Posterior cingulate gyrus (tissue), 11 donors: ENCODE measurements at regions not wholly inside any gene's neighbourhood (a gene's known extent, or its start where the extent isn't known, plus 50 kb on each side); places are given as distances from the start of the nearest gene placed in this dataset.

Experiments
- DNase-seq, 10 donors: peaks; one replicate each; pipeline versions ENCODE4 v3.0.0 to v3.0.0-alpha.2; 2020 to 2021; ENCODE audit warnings: mixed read lengths in 3 of 10
- intact Hi-C: fragments of 100-400 bp; cut with DNase I; formaldehyde crosslinking; loops from one replicate; pipeline ENCODE4 v1.15.1; 2023

DNA sequence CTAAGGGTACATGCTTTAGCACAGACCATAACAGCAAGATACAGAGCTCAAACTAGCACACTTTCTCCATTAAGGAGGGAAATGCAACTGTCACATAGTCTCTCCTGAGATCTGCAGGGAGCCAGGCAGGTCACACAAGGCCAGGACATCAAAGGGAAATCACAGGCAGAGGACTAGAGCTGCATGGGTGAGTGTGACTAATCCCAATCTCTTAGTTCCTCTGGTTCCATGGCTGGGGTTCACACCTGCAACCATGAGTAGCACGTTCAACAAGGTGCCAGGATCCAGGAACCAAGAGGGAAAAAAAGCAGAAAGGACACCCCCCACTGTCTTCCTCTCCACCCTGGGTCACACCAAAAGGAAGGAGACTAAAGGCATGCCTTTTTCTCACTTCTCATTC lies 296.5 kb upstream of the STEAP1 start:
- no peak for DNase-seq
- intact Hi-C loops, result no loop called here

DNA sequence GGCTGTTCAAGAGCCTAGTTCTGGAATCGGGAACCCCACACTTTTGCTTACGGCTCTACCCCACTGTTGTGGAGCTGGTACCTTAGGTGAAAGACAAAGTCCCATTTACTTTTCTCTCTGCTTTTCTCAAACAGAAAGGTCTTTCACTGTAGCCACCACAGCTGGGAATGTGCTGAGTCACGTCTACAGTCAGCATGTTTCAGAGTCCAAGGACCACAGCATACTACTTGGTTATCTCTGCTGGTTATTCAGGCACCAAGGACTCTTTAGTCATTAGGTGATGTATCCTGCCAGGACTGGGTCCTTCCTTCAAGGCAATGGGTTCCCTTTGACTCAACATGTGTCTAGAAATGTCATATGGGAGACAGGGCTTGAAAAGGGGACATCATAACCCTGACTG lies 266.8 kb upstream of the STEAP1 start:
- DNase-seq, result no peak
- intact Hi-C loops, result no loop called here

DNA sequence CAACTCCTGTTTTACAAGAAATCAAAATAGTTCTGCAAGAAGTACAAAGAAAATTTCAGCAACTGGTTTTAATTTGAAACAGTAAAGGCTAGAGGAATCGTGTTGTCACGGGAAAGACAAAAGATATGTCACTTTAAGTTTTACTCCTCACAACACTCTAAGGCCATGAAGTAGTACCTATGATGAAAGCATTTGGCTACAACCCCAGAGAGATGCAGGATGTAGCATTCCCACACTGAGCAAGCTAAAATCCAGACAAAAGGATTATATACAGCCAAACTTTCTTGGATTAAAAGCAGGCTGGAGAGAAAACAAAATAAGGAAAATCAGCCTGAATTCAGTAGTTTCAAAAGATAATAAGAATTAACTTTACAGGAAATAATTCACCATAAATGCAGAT lies 245.5 kb upstream of the STEAP1 start:
- DNase-seq, result no peak
- intact Hi-C loops, result no loop called here

DNA sequence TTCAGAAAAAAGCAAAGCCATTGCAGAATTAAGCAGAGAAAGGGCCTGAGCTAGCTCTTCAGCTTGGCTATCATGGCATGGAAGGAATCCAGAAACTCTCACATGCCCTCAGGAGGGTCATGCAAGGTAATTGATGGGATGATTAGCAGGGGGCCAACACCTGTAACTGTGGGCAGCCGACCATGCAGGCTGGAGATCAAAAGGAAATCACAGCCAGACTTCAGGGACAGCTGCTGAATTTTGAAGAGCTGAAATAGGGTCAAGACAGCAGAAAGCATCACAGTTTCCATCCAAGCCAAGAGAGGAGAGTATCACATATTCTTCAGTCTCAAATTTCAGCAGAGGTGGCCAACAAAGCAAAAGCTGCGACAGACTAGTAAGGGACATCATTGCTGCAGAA lies 239.6 kb upstream of the STEAP1 start:
- DNase-seq, result no peak
- intact Hi-C loops, result no loop called here

DNA sequence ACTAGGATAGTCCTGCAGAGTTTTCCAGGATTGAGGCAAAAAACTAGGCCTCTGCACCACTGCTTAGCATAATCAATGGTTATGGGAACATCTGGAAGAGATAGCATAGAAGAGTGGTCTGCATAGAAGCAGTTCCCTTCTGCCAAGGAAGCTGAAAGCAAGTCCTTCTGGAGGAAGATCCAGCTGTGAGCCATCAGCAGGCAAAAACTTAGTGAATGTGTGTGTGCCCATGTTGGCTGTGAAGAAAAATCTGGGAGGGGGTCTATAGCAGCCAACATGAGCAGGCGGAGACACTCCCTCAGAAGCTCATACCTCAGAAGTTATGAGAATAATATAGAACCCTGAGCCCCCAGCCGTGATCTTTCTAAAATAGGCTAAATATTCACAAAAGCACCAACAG lies 228.1 kb upstream of the STEAP1 start:
- no peak for DNase-seq
- intact Hi-C loops, result no loop called here

DNA sequence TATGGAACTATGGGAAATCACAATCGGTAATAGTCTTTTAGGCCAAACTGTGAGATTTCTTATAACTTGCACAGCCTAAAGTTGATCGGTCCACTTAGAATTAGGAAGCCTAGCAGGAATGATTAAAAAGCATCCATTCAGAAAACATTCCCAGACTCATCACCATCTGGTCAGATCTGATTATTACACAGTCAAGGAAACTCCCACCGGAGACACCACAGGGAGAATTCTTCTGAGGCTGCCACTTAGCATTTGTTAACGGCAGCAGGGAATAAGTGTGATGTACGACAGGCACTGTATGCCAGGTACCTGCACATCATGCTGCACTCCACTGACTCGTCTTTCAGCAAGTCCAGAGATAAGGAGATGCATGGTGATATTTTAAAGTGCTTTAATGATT lies 227.6 kb upstream of the STEAP1 start:
- intact Hi-C loops, result no loop called here

DNA sequence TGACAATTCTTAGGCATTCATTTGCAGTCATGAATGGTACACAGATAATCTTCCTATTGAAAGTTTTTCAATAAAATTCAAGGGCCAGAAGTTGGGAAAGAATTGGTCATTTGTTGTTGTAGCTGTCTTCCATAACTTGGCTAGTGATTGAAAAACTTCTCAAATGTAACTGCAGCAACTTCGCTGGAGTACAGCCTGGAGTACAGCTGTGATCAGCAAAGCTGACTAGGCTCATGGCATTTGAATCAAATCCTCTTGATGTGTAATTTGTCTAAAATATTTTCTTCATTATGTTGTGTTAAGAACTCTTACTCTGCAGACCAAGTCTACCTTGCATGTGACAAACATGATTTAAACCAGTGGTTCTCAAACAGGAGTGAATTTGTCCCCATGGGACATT lies 226.5 kb upstream of the STEAP1 start:
- intact Hi-C loops, result no loop called here
- DNase-seq, result no peak

More for the DNA sequence above, 227.6 kb upstream of the STEAP1 start:
- no peak for DNase-seq

DNA sequence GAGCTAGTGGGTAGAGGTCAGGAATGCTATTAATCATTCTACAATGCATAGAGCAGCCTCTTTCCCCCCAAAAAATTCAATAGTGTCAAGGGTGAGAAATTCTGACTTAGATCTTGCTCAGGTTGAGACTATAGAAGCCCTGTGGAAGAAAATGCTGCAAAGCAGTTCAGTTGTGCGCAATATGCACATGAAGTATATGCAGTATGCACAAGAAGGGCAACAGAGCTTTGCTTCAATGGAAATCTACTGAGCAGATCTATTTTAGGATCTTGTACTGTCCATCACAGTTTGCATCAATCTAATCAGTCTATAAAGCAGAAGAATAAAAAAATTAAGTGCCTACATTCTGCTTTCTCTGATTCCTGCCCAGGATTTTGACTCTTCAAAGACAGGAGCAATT lies 225.8 kb upstream of the STEAP1 start:
- no peak for DNase-seq
- intact Hi-C loops, result no loop called here

DNA sequence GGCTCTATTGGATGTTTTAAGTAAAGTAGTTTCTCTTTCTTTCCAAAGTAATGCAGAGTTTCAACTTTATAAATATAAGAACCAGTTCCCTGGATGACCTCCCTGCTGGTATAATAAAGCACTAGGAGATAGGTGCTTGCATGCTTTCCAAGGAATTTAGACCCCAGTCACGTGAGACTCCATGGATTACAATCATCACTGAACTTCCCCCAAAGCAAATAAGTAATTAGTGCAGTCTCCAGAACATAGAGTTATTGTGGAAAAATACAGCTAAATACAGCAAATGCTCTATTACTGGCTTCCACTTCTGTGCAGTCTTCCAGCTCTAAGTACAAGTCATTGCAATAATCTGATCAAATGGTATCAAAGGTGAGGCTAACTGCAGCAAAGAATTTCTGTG lies 220.2 kb upstream of the STEAP1 start:
- DNase-seq, result no peak
- intact Hi-C loops, result no loop called here

DNA sequence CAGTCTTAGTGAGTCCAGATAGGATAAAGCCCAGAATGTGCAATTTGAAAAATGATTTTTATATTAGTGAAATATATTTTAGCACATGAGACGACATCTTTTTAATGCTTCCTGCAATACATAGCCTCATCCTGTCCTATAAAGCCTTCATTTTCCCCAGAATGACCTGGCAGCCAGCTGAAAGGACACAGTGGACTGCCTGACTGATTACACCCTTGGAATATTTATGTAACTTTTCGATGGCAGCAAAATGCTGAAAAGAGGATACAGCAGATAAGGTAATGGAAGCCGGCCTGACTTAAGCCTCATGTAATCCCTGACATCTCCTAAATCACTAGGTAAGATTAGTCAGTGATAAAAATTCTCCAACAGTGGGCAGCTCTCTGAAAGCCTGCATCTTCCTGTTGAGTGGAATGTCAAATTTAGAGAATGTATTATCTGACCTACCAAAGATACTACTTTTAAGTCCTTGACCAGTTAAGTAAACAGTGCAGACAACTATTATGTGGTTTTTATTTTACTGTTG lies 210.7 kb upstream of the STEAP1 start:
- intact Hi-C loops, result no loop called here
- DNase-seq, result no peak

DNA sequence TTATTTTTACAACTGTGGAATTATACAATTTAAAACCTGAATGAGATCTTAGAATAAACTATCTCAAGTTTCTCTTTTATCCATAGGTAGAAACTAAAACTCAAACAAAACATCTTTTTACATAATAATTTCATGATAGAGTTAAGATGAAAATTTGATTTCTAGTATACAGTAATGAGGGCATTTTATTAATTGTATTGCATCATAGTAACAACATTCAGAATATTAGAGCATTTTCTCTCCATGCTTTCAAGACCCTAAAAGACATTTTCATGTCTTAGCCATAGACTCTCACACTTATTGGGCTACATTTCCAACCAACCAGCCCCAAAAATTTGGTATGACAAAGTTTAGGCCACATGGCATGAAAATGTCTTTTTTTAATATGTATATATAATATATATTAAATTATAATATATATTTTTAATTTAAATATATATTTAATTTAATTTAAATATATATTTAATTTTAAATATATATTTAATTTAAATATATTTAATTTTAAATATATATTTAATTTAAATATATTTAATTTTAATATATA lies 195.7 kb upstream of the STEAP1 start:
- DNase-seq, result no peak
- intact Hi-C loops, result no loop called here

DNA sequence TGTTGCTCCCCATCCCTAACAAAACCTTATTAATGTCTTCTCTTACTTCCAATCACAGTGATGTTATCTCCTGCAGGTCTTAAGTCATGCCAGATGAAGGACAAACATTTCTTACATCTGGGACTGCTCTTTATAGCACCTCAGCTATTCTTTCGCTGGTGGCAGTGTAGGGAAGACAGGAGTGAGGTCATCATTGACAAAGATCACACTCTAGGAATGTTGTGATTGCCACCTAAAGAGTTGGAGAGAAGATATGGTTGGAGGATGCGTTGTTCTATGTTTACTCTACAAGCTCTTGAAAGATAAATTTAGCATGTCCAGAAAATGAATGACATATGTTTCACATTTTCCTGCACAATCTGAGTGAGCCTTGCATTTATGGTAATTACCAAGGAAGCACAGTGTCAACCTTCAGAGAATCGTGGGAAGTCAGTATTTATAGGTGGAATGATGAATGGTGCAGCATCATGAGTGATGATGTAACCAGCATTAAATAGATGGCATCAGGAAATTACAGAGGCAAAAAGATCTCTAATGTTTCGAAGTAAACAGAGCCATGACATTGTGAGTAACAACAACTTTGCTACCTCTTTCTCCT lies 188.1 kb upstream of the STEAP1 start:
- intact Hi-C loops, result no loop called here
- DNase-seq, result no peak

DNA sequence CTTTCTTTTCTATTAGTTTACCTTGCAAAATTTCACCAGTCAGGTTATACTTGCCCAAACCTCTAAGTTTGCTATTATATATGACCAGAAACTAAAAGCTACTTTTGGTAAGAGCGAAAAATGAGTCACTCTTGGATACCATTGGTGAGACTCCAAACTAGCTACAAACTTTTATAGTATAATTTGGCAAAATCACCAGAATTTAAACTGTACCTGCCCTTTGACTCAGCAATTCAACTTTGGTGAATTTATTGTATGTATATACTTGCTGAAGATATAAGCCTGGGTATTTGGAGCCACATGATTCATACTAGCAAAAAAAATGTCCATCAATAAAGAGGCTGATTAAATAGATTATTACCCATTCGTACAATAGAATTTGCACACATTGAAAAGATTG lies 178.7 kb upstream of the STEAP1 start:
- intact Hi-C loops, result no loop called here
- no peak for DNase-seq

DNA sequence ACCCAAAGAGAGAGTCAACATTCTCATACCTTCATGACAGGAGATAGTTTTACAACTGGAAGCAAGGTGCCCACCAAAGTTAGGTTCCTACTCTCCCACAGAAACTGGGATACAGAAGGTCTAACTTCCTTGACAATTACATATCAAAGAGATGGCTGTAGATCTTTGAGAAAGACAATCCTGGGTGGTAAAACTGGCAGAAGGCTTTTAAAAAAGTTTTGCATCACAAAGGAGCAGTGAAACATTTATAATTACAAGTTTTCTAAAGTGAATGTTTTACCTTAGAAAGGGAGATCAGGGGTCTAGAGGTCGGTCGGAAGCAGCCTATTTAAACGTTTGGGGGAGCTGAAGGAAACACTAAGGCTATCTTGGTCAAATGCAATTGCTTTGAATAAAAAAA lies 166.6 kb upstream of the STEAP1 start:
- intact Hi-C loops, result no loop called here
- no peak for DNase-seq

DNA sequence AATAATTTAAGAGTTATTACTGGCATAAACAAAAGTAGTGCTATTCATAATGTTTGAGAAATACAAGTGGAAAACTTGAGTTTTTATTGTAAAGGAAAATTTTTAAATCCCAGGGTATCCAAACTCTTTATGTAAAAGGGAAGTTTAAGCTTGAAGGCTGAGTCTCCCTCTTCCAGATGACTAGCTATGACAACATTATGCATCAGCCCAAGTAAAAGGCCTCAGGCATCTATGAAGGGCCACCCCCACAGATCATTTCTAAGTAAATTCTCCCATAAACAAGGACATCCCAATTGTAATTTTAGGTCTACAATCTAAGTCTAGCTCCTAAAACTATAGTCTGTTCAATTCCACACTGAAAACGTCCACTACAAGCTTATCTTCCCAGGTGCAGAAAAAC lies 166.2 kb upstream of the STEAP1 start:
- no peak for DNase-seq
- intact Hi-C loops, result no loop called here

DNA sequence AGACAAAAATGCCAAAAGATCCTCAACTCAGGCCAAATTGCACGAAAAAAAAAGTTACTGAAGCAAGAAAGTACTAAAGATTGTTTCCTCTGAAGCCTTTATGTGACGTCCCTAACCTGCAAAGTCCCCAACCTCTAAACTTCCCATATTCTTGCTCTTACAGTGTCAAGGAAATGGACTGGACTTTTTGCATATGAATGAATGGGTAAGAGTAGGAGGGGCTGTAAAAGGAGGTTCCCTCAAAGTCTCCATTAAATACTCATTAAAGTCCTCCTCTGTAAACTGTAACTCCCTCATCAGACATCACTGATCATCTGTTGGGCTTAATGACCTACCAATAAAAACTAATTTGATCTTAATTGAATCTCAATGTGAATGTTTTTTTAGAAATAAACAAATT lies 164.8 kb upstream of the STEAP1 start:
- intact Hi-C loops, result no loop called here
- no peak for DNase-seq

DNA sequence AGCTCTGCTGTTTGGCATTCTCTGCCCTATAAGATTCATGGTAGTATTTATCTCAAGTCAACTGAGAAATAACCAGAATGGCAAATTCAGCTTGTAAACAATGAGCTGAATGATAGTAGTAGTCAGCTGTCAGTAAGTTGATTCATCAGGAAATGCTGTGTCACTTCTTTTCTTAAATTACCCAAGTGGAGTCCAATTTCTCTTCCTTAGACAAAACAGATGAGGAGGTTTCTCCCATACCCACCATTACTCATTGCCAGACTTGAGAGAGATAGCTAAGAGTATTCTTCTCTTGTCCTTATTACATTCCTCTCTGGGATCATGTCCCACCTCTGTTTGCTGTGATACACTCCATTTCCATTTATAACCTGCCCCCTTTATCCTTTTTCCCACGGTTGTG lies 159.8 kb upstream of the STEAP1 start:
- no peak for DNase-seq
- intact Hi-C loops, result no loop called here

DNA sequence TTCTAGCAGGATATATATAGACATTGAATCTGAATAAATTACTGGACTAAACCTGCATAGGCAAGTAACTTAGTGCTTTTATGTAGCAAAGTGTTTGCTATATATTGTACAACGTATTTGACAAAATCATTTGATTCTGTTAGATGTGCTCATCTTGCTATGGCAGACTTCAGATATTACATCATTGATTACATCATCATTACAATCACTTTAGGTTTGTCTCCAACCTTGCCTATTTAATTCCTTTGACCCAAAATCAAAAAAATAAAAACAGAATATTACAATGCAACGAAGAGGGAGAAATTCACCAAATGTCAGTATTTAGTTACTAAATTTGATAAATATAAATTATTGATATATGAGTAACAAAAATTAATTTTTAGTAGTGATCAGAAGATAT lies 155.7 kb upstream of the STEAP1 start:
- intact Hi-C loops, result no loop called here
- no peak for DNase-seq

DNA sequence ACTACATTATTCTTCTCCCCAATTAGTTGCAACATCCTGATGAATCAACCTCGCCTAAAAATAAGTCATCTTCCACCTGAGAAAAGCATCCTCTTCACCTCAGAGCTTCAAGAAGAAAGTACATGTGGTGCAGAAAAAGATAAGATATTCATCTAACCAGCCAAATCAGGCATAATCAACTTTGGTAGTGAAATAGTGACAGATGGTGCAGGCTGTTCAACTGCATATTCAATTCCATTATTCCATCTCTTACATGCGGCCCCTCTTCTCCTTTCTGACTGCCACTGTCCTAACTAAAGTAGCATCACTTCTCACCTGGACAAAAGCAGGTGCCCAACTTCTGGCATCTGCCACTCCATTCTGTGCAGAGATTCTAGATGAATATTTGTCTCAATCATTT lies 148.4 kb upstream of the STEAP1 start:
- intact Hi-C loops, result no loop called here
- DNase-seq, result no peak

DNA sequence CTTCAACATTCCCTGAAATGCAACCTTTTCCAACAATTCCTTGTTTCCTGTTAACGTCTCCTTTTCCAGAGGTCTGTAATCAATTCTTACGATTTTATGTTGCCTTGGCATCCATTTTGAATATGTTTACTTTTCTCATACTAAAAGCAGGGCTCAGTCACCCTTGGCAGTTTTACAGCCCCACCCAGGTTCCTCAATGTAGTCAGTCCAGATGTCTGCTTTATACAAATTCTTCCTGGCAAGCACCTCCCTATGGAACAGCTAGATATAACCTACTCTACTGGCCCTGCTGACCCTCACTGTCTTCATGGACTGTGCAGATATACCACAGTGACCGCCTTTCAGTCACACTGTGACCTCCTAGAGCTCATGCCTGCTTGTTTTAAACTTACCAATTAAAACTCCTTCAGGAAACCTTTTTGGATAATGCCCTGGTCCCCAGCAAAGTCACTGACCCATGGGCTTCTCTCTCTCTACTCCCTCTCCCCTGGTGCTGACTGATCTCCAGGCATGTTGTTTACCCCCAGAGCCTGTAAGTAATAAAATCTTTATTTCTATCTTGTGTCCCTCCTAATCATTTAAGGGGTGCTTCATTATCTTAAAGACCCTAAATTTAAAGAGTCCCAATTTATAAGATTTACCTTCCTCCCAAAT lies 147.1 kb upstream of the STEAP1 start:
- intact Hi-C loops, result no loop called here
- no peak for DNase-seq

DNA sequence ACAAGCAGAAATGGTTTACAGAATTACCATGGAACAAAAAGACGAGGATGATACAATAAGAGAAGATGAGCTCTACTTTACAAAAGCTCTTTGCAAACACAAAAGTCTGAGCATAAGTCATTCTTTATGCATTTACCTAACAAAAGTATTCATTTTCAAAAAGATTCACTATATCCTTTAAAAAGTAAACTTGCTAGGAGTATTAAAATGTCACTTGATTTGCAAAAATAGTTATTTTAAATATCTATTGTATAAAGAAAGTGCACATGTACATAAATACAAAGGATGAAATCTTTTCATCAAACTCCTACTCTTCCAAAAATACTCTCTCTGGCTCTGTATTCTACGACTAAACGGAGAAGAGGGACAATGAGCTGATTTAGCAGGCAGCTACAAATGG lies 146.4 kb upstream of the STEAP1 start:
- intact Hi-C loops, result no loop called here
- no peak for DNase-seq

DNA sequence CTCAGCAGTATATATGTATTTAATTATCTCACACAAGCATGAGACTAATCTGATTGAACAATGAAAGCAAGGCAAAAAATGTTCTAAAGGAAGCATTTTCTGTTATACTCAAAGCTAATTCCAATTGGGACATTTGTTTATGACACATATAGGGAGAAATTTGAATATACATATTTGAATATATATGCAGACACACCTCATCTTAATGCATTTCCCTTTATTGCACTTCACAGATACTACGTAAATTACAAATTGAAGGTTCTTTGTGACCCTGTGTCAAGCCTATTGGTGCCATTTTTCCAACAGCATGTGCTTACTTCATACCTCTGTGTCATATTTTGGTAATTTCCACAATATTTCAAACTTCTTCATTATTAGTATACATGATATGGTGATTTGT lies 132.1 kb upstream of the STEAP1 start:
- no peak for DNase-seq
- intact Hi-C loops, result no loop called here
